Esophagus mucosa (tissue), 1 donor: ENCODE measurements at regions not wholly inside any gene's neighbourhood (a gene's known extent, or its start where the extent isn't known, plus 50 kb on each side); places are given as distances from the start of the nearest gene placed in this dataset.
A peak's percentile ranks its signal among the peaks of the same experiment; 100 is the strongest.

Source experiments
- ATAC-seq: fragments of 200-7000 bp; cut with Tn5 transposase; one replicate; pipeline ENCODE4 v1.9.1; 2020
- donor health status: DM: yes; HTN: yes; CAD: no.

- ATAC-seq, result no peak
Measured at GRCh38 chrX:9318213-9318612, 146.6 kb upstream of the TBL1X start.

GRCh38 chrX:9318766-9319165 lies 146.1 kb upstream of the TBL1X start:
- ATAC-seq, result no peak

- no peak for ATAC-seq
Measured at GRCh38 chrX:9320940-9321339, 143.9 kb upstream of the TBL1X start.

GRCh38 chrX:9324676-9325075 lies 140.2 kb upstream of the TBL1X start:
- no peak for ATAC-seq

- ATAC-seq, result no peak
Measured at GRCh38 chrX:9326369-9326768, 138.5 kb upstream of the TBL1X start.

GRCh38 chrX:9327086-9327746 lies 137.6 kb upstream of the TBL1X start:
- ATAC-seq, result no peak

- no peak for ATAC-seq
Measured at GRCh38 chrX:9327747-9328145, 137.1 kb upstream of the TBL1X start.

- no peak for ATAC-seq
Measured at GRCh38 chrX:9329056-9329455, 135.8 kb upstream of the TBL1X start.

GRCh38 chrX:9330249-9330982 lies 134.4 kb upstream of the TBL1X start:
- no peak for ATAC-seq

- ATAC-seq, result no peak
Measured at GRCh38 chrX:9333873-9334560, 130.8 kb upstream of the TBL1X start.

GRCh38 chrX:9335251-9335650 lies 129.6 kb upstream of the TBL1X start:
- ATAC-seq, result no peak

GRCh38 chrX:9336456-9336855 lies 128.4 kb upstream of the TBL1X start:
- no peak for ATAC-seq

GRCh38 chrX:9337046-9337445 lies 127.8 kb upstream of the TBL1X start:
- no peak for ATAC-seq

GRCh38 chrX:9338986-9339385 lies 125.9 kb upstream of the TBL1X start:
- no peak for ATAC-seq

GRCh38 chrX:9339603-9340491 lies 125.0 kb upstream of the TBL1X start:
- no peak for ATAC-seq

- peak; percentile 46 for ATAC-seq
Measured at GRCh38 chrX:9340598-9341290, 124.1 kb upstream of the TBL1X start.

GRCh38 chrX:9341291-9342201 lies 123.3 kb upstream of the TBL1X start:
- ATAC-seq, result peak; percentile 45

GRCh38 chrX:9342561-9343051 lies 122.3 kb upstream of the TBL1X start:
- peak; percentile 75 for ATAC-seq

- no peak for ATAC-seq
Measured at GRCh38 chrX:9343971-9344370, 120.9 kb upstream of the TBL1X start.

GRCh38 chrX:9345957-9346356 lies 118.9 kb upstream of the TBL1X start:
- no peak for ATAC-seq
